Stomach (tissue), 8 donors: ENCODE measurements at regions not wholly inside any gene's neighbourhood (a gene's known extent, or its start where the extent isn't known, plus 50 kb on each side); places are given as distances from the start of the nearest gene placed in this dataset.

Experiments used
- DNase-seq, 2 donors: peaks; one replicate each; pipeline versions ENCODE4 v3.0.0 to v3.0.0-alpha.2; 2013 to 2019
- H3K27ac ChIP-seq, 5 donors: fragments of 200-600 bp in 4 of 5; sonication (generic) in 4 of 5; one replicate each; pipeline ENCODE4 v1.5.1; 2013 to 2019; ENCODE audit warnings: mild to moderate bottlenecking in 1 of 5, moderate library complexity in 1 of 5
- H3K27me3 ChIP-seq, 3 donors: fragments of 200-600 bp; sonication (generic); one replicate each; pipeline ENCODE4 v1.5.1; 2017 to 2019; ENCODE audit warnings: mixed run types in 1 of 3
- H3K36me3 ChIP-seq, 4 donors: fragments of 200-600 bp; sonication (generic); 1 replicate in 3 of 4; 2 replicates in 1 of 4; pipeline ENCODE4 v1.5.1; 2016 to 2019
- H3K4me1 ChIP-seq, 4 donors: fragments of 200-600 bp; sonication (generic); one replicate each; pipeline ENCODE4 v1.5.1; 2016 to 2019
- H3K4me3 ChIP-seq, 4 donors: fragments of 200-600 bp; sonication (generic) in 3 of 4; one replicate each; pipeline ENCODE4 v1.5.1; 2016 to 2019; ENCODE audit warnings: mild to moderate bottlenecking in 1 of 4
- H3K9me3 ChIP-seq, 4 donors: fragments of 200-600 bp; sonication (generic); one replicate each; pipeline ENCODE4 v1.5.1; 2016 to 2019
- EP300 ChIP-seq: sonication (generic); formaldehyde crosslinking; IDR thresholded peaks from one replicate; pipeline ENCODE4 v1.6.1; 2017; ENCODE audit warnings: antibody characterized with exemption
- POLR2A ChIP-seq, 4 donors: fragments of 450-650 bp; IDR thresholded peaks; one replicate each; pipeline ENCODE4 v1.6.1; 2016; ENCODE audit warnings: antibody characterized with exemption in 4 of 4, control low read depth in 2 of 4, mild to moderate bottlenecking in 1 of 4, moderate library complexity in 1 of 4
- POLR2AphosphoS5 ChIP-seq, 3 donors: sonication (generic); formaldehyde crosslinking; IDR thresholded peaks; one replicate each; pipeline ENCODE4 v1.6.1; 2016; ENCODE audit warnings: antibody characterized with exemption in 3 of 3
- WGBS, 5 donors: extraction: QIAGEN DNeasy Blood & Tissue Kit in 3 of 5; methylation state at CpG; one replicate each; pipeline versions ENCODE4 v1.1.5 to v1.1.7; 2013 to 2018; 5-methylcytosine and 5-hydroxymethylcytosine counted together
- intact Hi-C: fragments of 100-400 bp; cut with DNase I; formaldehyde crosslinking; loops from one replicate; pipeline ENCODE4 v1.15.1; 2023; ENCODE audit warnings: low total_unique reads
- TF ChIP-seq, protein P1 (sequence below), 7 experiments: fragments of 450-650 bp in 4 of 7; fragments of 200-600 bp in 3 of 7; sonication (generic) in 3 of 7; IDR thresholded peaks; one replicate each; pipeline ENCODE4 v1.5.1; 2016 to 2019; ENCODE audit warnings: antibody characterized with exemption in 7 of 7, control low read depth in 2 of 7, mild to moderate bottlenecking in 1 of 7
- donor health status: healthy with polysubstance abuse.
- donor health status: Bipolar disorder and iron deficiency.
- donor health status: healthy.

DNA sequence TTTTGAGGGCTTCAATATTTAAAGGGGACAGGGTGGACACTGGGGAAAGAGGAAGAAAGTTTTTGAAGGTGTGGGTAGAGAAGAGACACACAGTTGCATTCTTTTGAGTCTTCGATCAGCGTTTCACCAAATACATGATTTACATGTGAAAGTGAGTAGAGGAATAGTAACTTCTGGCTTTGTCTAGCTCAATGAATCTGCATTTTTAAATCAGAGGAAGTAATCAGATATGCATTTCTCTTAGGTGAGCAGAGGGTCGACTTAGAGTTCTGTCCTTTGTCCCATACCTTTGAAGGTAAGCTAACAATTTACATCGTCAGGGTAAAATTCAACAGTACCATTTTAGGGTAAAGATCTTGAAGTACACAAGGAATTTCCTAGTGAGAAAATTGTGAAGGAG is 406.4 kb upstream of the ZNF462 start:
- DNase-seq: no peak
- Histone ChIP-seq H3K27ac (no peak overlapping the region), H3K4me1 (no peaks in the 10 kb centered on the region)

GRCh38 chr9:106467113-106467864 is 395.7 kb upstream of the ZNF462 start:
- no peak overlapping the region for H3K27ac ChIP-seq
- 47 to 58% (median 55%) methylated on average over 8 of the region's 8 CpGs for WGBS, 5 donors
- H3K27me3 ChIP-seq: no peaks in the 10 kb centered on the region
- H3K9me3 ChIP-seq: peaks cover 0 to 13% (median 2%) of the 10 kb centered on the region in 4 donors
- H3K4me3 ChIP-seq: no peak overlapping the region
- H3K36me3 ChIP-seq: no peaks in the 10 kb centered on the region
- intact Hi-C loops: no loop called here
- DNase-seq: peak in 1 of 2 donors; percentile 62
- TF ChIP-seq, protein P1, sequence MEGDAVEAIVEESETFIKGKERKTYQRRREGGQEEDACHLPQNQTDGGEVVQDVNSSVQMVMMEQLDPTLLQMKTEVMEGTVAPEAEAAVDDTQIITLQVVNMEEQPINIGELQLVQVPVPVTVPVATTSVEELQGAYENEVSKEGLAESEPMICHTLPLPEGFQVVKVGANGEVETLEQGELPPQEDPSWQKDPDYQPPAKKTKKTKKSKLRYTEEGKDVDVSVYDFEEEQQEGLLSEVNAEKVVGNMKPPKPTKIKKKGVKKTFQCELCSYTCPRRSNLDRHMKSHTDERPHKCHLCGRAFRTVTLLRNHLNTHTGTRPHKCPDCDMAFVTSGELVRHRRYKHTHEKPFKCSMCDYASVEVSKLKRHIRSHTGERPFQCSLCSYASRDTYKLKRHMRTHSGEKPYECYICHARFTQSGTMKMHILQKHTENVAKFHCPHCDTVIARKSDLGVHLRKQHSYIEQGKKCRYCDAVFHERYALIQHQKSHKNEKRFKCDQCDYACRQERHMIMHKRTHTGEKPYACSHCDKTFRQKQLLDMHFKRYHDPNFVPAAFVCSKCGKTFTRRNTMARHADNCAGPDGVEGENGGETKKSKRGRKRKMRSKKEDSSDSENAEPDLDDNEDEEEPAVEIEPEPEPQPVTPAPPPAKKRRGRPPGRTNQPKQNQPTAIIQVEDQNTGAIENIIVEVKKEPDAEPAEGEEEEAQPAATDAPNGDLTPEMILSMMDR (IDR thresholded peaks at IDR 0.05): no peak
- TF ChIP-seq POLR2A (IDR thresholded peaks at IDR 0.05): no peak
- TF ChIP-seq POLR2AphosphoS5 (IDR thresholded peaks at IDR 0.05): no peak
- no peak for TF ChIP-seq EP300
- H3K4me1 ChIP-seq: no peaks in the 10 kb centered on the region

More for the DNA sequence above, 406.4 kb upstream of the ZNF462 start:
- H3K36me3 ChIP-seq: no peaks in the 10 kb centered on the region
- WGBS, 5 donors: 61 to 78% (median 70%) methylated on average over 4 of the region's 4 CpGs
- TF ChIP-seq EP300 (no peak), POLR2A (IDR thresholded peaks at IDR 0.05) (no peak), POLR2AphosphoS5 (IDR thresholded peaks at IDR 0.05) (no peak)
- TF ChIP-seq, protein P1 (IDR thresholded peaks at IDR 0.05): no peak
- intact Hi-C loops: no loop called here
- no peaks in the 10 kb centered on the region for H3K27me3 ChIP-seq
- no peak overlapping the region for H3K4me3 ChIP-seq
- peaks cover 0 to 14% (median 5%) of the 10 kb centered on the region in 4 donors for H3K9me3 ChIP-seq

DNA sequence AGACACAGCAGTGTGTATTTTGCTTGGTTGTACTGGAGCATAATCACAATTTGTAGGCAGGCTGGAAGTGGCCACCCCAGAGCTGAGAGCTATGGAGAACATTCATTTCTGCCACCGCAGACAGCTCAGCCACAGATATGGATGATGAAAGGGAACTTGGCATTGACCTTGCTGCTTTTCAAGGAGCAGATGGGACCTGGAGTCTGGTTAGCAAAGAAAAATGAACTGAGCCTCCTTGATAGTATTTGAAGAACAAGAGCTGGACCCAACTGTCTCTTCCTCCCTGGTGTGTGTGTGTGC is 395.2 kb upstream of the ZNF462 start:
- TF ChIP-seq, protein P1 (IDR thresholded peaks at IDR 0.05): no peak
- no peak for TF ChIP-seq EP300
- no peak for TF ChIP-seq POLR2A (IDR thresholded peaks at IDR 0.05)
- H3K36me3 ChIP-seq: no peaks in the 10 kb centered on the region
- H3K4me3 ChIP-seq: no peak overlapping the region
- no peak overlapping the region for H3K27ac ChIP-seq
- no peaks in the 10 kb centered on the region for H3K27me3 ChIP-seq
- no peak for DNase-seq
- WGBS, 5 donors: 69 to 93% (median 83%) methylated on average over 1 of the region's 1 CpG
- H3K4me1 ChIP-seq: no peaks in the 10 kb centered on the region
- intact Hi-C loops: no loop called here
- peaks cover 0 to 13% (median 2%) of the 10 kb centered on the region in 4 donors for H3K9me3 ChIP-seq

- H3K27me3 ChIP-seq: no peaks in the 10 kb centered on the region
- H3K4me3 ChIP-seq: no peak overlapping the region
- H3K9me3 ChIP-seq: peaks cover 0 to 13% (median 2%) of the 10 kb centered on the region in 4 donors
- DNase-seq: no peak
- intact Hi-C loops: no loop called here
- no peak for TF ChIP-seq POLR2AphosphoS5 (IDR thresholded peaks at IDR 0.05)
- TF ChIP-seq, protein P1 (IDR thresholded peaks at IDR 0.05): no peak
- TF ChIP-seq POLR2A (IDR thresholded peaks at IDR 0.05): no peak
- no peak for TF ChIP-seq EP300
- H3K36me3 ChIP-seq: no peaks in the 10 kb centered on the region
- no peaks in the 10 kb centered on the region for H3K4me1 ChIP-seq
- H3K27ac ChIP-seq: no peak overlapping the region
These were observed 394.5 kb upstream of the ZNF462 start for GRCh38 chr9:106468431-106468830.
